ENCODE measurements at regions not wholly inside any gene's neighbourhood (a gene's known extent, or its start where the extent isn't known, plus 50 kb on each side); places are given as distances from the start of the nearest gene placed in this dataset.

DNA sequence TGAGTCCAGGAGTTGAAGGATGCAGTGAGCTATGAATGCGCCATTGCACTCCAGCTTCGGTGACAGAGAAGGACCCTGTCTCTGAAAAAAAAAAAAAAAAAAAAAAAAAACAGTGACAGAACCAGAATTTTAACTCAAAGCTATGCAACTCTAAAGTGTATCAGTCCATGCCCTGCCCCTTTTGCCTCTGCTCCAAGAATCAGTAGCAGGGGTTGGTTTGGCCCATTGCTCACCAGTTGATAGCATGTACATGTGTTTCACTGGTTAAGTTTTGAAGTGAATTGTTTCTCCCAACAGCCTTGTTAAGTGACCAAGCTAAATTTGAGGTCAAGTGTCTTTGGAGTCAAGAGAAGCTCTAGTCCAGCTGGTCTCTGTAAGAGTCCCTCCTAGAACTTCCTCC is 245.9 kb downstream of the PLPP3 start:
- no peak for DNase-seq (ENCODE audit: extremely low read depth, low read depth)
- H3K4me3 ChIP-seq (replicated peaks; ENCODE audit: low read depth, low read length), result no peak overlapping the region
- TF ChIP-seq CTCF (IDR thresholded peaks at IDR 0.05; ENCODE audit: low read depth, low read length, missing control alignments), result no peak

DNA sequence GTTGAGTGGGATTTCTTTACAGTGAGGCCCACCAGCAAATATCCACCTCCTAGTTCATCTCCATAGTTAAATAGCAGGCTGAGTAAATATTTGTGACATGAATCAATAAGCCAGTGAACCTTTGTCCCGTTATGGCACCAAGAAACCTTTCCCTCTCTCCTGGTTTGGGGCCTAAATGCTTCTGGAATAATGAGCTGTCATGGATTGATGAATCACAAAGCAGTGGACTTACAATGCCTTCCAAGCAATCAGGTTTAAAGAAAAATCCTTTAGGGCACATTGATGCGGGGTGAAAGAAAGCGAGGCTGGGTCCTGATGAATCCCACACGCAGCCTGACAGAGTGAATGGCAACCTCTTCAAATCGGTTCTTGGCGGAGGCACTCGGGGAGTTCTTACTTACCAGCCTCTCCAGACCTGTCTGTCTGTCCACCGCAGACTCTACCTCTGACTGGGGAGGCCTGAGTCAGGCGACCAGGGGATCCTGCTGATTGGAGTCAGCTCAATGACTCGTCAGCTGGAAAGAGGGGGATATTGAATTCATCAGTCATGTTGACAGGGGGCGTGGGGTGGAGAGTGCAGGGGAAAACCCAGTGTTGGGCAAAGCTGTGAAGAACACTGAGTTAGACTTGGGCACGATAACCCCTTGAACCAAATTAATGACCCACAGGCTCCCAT is 247.3 kb downstream of the PLPP3 start:
- no peak for TF ChIP-seq CTCF (IDR thresholded peaks at IDR 0.05; ENCODE audit: low read depth, low read length, missing control alignments)
- DNase-seq (ENCODE audit: extremely low read depth, low read depth), result no peak
- H3K4me3 ChIP-seq (replicated peaks; ENCODE audit: low read depth, low read length), result no peak overlapping the region

- H3K4me3 ChIP-seq (replicated peaks; ENCODE audit: low read depth, low read length), result no peak overlapping the region
- no peak for TF ChIP-seq CTCF (IDR thresholded peaks at IDR 0.05; ENCODE audit: low read depth, low read length, missing control alignments)
- DNase-seq (ENCODE audit: extremely low read depth, low read depth), result no peak
Observed at GRCh38 chr1:56331207-56331891, 248.0 kb downstream of the PLPP3 start.

GRCh38 chr1:56330391-56331026 is 248.9 kb downstream of the PLPP3 start:
- peak; percentile 50 for DNase-seq (ENCODE audit: extremely low read depth, low read depth)

GRCh38 chr1:56329970-56330369 is 249.4 kb downstream of the PLPP3 start:
- DNase-seq (ENCODE audit: extremely low read depth, low read depth), result no peak
- no peak for TF ChIP-seq CTCF (IDR thresholded peaks at IDR 0.05; ENCODE audit: low read depth, low read length, missing control alignments)
- no peak overlapping the region for H3K4me3 ChIP-seq (replicated peaks; ENCODE audit: low read depth, low read length)

More at GRCh38 chr1:56330391-56331026, 248.9 kb downstream of the PLPP3 start:
- no peak overlapping the region for H3K4me3 ChIP-seq (replicated peaks; ENCODE audit: low read depth, low read length)
- no peak for TF ChIP-seq CTCF (IDR thresholded peaks at IDR 0.05; ENCODE audit: low read depth, low read length, missing control alignments)

DNA sequence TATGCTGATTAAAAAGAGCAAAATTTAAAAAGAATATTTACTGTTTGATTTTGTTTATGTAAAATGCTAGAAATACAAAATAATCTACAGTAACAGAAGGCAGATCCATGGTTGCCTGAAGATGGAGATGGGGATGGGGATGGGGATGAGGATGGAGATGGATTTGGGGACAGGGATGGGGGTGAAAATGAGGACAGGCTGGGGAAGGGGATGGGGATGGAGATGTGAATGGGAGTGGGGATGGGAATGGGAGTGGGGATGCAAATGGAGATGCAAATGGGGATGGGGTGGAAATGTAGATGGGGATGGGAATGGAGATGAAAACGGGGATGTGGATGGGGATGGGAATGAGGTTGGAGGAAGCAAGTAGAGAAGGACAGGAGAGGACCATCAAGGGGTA is 252.2 kb downstream of the PLPP3 start:
- no peak overlapping the region for H3K4me3 ChIP-seq (replicated peaks; ENCODE audit: low read depth, low read length)
- TF ChIP-seq CTCF (IDR thresholded peaks at IDR 0.05; ENCODE audit: low read depth, low read length, missing control alignments), result no peak
- DNase-seq (ENCODE audit: extremely low read depth, low read depth), result no peak

All from HFF-Myc (cell line).